Lung (tissue), 11 donors: ENCODE measurements at regions not wholly inside any gene's neighbourhood (a gene's known extent, or its start where the extent isn't known, plus 50 kb on each side); places are given as distances from the start of the nearest gene placed in this dataset.

Experiments used
- ATAC-seq: fragments of 200-7000 bp; cut with Tn5 transposase; one replicate; pipeline ENCODE4 v1.9.1; 2020; ENCODE audit warnings: moderate number of reproducible peaks; ENCODE audit not compliant: insufficient read depth, low FRiP score
- DNase-seq, 3 donors: peaks; one replicate each; pipeline ENCODE4 v3.0.0-alpha.2; 2013 to 2017
- H3K27ac ChIP-seq, 2 donors: one replicate each; pipeline ENCODE4 v1.5.1; 2013; ENCODE audit warnings: mild to moderate bottlenecking in 2 of 2, moderate library complexity in 2 of 2, control low read depth in 1 of 2, inconsistent platforms in 1 of 2, low read depth in 1 of 2, low read length in 1 of 2
- H3K27me3 ChIP-seq, 3 donors: one replicate each; pipeline ENCODE4 v1.5.1; 2013; ENCODE audit warnings: low read length in 2 of 3; ENCODE audit not compliant: control insufficient read depth in 3 of 3, insufficient read depth in 3 of 3
- H3K36me3 ChIP-seq, 4 donors: one replicate each; pipeline ENCODE4 v1.5.1; 2013; ENCODE audit warnings: low read length in 4 of 4, mild to moderate bottlenecking in 1 of 4, moderate library complexity in 1 of 4; ENCODE audit not compliant: control insufficient read depth in 4 of 4, insufficient read depth in 4 of 4
- H3K4me1 ChIP-seq, 5 donors: one replicate each; pipeline ENCODE4 v1.5.1; 2013; ENCODE audit warnings: low read length in 5 of 5, mild to moderate bottlenecking in 2 of 5, moderate library complexity in 1 of 5; ENCODE audit not compliant: control insufficient read depth in 5 of 5, insufficient read depth in 5 of 5
- H3K4me3 ChIP-seq: one replicate; pipeline ENCODE4 v1.5.1; 2013; ENCODE audit warnings: mild to moderate bottlenecking, control low read depth, moderate library complexity
- H3K9ac ChIP-seq, 2 donors: one replicate each; pipeline ENCODE4 v1.5.1; 2013; ENCODE audit warnings: low read length in 2 of 2, control low read depth in 1 of 2; ENCODE audit not compliant: insufficient read depth in 1 of 2
- H3K9me3 ChIP-seq, 4 donors: one replicate each; pipeline ENCODE4 v1.5.1; 2013; ENCODE audit warnings: low read length in 3 of 4, mild to moderate bottlenecking in 1 of 4, moderate library complexity in 1 of 4; ENCODE audit not compliant: control insufficient read depth in 4 of 4, insufficient read depth in 3 of 4
- WGBS, 2 donors: extraction: QIAGEN DNeasy Blood & Tissue Kit; methylation state at CpG; one replicate each; pipeline ENCODE4 v1.1.7; 2013; 5-methylcytosine and 5-hydroxymethylcytosine counted together
- TF ChIP-seq, protein P1 (sequence below): IDR thresholded peaks from 2 replicates; pipeline ENCODE4 v1.5.1; 2012; ENCODE audit warnings: mild to moderate bottlenecking; ENCODE audit errors: control extremely low read depth, extremely low read depth
- donor health status: control.
- donor health status: control.
- donor health status: Bipolar disorder and iron deficiency.
- donor health status: healthy.
- donor health status: DM: yes; HTN: yes; CAD: no.

DNA sequence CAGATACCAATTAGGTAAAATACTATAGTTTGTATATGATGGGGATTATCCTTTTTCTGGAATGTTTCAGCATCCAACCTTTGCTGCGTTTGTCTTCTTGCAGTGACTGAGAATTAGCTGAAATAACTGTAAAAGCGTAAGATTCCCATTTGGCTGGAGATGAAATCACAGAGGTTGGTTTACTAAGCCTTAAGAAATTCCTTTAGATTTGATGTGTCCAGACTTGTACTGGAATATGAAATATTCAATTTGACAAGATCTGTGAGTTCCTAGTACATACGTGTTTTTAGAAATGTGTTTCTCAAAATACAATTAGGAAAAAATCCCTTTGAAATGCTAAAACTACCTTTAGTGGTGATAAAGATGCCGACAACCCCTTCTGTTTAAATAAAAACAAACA, 286.0 kb upstream of the DMRT1 start:
- no peaks in the 10 kb centered on the region for H3K27me3 ChIP-seq
- 80% methylated on average over 4 of the region's 4 CpGs for WGBS, 2 donors
- no peak overlapping the region for H3K9ac ChIP-seq
- TF ChIP-seq, protein P1, sequence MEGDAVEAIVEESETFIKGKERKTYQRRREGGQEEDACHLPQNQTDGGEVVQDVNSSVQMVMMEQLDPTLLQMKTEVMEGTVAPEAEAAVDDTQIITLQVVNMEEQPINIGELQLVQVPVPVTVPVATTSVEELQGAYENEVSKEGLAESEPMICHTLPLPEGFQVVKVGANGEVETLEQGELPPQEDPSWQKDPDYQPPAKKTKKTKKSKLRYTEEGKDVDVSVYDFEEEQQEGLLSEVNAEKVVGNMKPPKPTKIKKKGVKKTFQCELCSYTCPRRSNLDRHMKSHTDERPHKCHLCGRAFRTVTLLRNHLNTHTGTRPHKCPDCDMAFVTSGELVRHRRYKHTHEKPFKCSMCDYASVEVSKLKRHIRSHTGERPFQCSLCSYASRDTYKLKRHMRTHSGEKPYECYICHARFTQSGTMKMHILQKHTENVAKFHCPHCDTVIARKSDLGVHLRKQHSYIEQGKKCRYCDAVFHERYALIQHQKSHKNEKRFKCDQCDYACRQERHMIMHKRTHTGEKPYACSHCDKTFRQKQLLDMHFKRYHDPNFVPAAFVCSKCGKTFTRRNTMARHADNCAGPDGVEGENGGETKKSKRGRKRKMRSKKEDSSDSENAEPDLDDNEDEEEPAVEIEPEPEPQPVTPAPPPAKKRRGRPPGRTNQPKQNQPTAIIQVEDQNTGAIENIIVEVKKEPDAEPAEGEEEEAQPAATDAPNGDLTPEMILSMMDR, result no peak
- DNase-seq, result no peak
- no peaks in the 10 kb centered on the region for H3K36me3 ChIP-seq
- no peak for ATAC-seq
- no peaks in the 10 kb centered on the region for H3K9me3 ChIP-seq
- H3K4me1 ChIP-seq, result peaks cover 0 to 21% (median 5%) of the 10 kb centered on the region in 5 donors
- H3K27ac ChIP-seq, result no peak overlapping the region
- no peak overlapping the region for H3K4me3 ChIP-seq

DNA sequence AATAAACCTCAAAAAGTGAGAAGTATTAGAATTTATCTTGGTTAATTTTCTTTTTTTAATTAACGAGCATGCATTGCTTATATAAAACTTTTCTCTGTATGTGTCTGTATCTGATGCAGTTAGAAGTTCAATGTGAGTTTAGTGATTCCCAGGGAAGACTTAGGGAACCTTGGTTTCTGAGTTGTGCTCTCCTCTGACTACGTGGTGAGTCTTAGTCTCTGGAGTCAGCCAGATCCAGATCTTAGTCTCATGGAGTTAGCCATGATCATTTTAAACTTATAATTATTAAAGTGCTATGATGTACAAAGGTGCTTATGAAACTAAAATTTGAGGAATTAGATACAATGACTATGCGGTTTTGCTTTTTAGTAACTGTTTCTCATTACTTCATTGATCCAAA, 285.3 kb upstream of the DMRT1 start:
- H3K9ac ChIP-seq, result no peak overlapping the region
- no peak for DNase-seq
- no peak overlapping the region for H3K4me3 ChIP-seq
- H3K27ac ChIP-seq, result no peak overlapping the region
- peaks cover 0 to 21% (median 5%) of the 10 kb centered on the region in 5 donors for H3K4me1 ChIP-seq
- no peaks in the 10 kb centered on the region for H3K27me3 ChIP-seq
- H3K9me3 ChIP-seq, result no peaks in the 10 kb centered on the region
- TF ChIP-seq, protein P1, result no peak
- no peak for ATAC-seq
- no peaks in the 10 kb centered on the region for H3K36me3 ChIP-seq
- 82 to 85% methylated on average over 3 of the region's 3 CpGs for WGBS, 2 donors

DNA sequence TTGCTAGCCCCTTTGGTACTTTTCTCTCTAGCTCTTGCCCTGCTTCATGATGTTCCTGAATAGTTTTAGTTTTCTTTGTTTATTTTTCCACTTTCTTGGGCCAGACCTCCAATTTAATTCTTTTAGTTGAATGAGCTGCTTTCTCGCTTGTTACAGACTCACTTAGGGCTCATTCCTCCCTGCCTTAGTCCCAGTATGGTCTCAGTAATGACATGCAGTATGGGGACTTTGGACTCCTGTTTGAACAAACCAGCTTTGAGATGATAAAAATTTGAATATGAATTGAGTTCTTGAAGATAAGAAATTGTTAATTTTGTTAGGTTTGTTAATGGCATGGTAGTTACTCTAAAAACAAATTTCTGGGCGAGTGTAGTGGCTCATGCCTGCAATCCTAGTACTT, 284.8 kb upstream of the DMRT1 start:
- no peak for DNase-seq
- Histone ChIP-seq H3K36me3 (no peaks in the 10 kb centered on the region), H3K9me3 (no peaks in the 10 kb centered on the region), H3K4me3 (no peak overlapping the region), H3K27me3 (no peaks in the 10 kb centered on the region), H3K4me1 (peaks cover 0 to 23% (median 5%) of the 10 kb centered on the region in 5 donors), H3K9ac (no peak overlapping the region), H3K27ac (no peak overlapping the region)
- WGBS, 2 donors, result 82 to 93% methylated on average over 2 of the region's 2 CpGs
- TF ChIP-seq, protein P1, result no peak
- ATAC-seq, result no peak

DNA sequence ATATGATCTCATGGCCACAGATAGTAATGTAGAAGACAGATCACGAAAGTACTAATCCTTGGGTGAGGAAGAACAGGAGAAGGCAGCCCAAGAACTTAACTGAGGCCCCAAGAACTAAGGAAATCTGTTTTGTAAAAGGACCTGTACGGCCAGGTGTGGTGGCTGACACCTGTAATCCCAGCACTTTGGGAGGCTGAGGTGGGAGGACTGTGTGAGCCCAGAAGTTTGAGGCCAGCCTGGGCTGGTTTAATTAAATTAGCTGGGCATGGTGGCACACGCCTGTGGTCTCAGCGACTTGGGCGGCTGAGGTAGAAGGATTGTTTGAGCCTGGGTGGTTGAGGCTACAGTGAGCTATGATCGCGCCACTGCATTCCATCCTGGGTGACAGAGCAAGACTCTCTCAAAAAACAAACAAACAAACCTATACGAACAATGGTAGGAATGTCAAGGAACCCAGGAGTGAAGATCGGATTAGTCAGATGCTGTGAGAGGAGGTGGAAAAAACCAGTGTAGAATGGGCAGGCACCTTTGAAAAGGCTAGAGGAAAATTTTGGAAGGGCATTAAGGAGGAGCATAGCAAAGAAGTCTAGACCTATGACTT, 283.8 kb upstream of the DMRT1 start:
- ATAC-seq, result no peak
- DNase-seq, result no peak
- Histone ChIP-seq H3K9me3 (no peaks in the 10 kb centered on the region), H3K4me1 (peaks cover 0 to 15% (median 2%) of the 10 kb centered on the region in 5 donors), H3K9ac (no peak overlapping the region), H3K27me3 (no peaks in the 10 kb centered on the region), H3K4me3 (no peak overlapping the region), H3K36me3 (no peaks in the 10 kb centered on the region), H3K27ac (peak overlapping the region in 1 of 2 donors; percentile 4)
- WGBS, 2 donors, result 89 to 92% methylated on average over 9 of the region's 9 CpGs
- TF ChIP-seq, protein P1, result no peak
